ENCODE measurements at regions not wholly inside any gene's neighbourhood (a gene's known extent, or its start where the extent isn't known, plus 50 kb on each side); places are given as distances from the start of the nearest gene placed in this dataset.

- no peak for TF ChIP-seq MXI1 (conservative IDR thresholded peaks at IDR 0.05; ENCODE audit: poor library complexity, severe bottlenecking)
- TF ChIP-seq CTCF (IDR thresholded peaks at IDR 0.05; ENCODE audit: poor library complexity, severe bottlenecking), result no peak
- TF ChIP-seq RAD21 (conservative IDR thresholded peaks at IDR 0.05), result no peak
- no peak for TF ChIP-seq EZH2 (IDR thresholded peaks at IDR 0.05; ENCODE audit: borderline replicate concordance, insufficient read depth, low read length, poor library complexity, severe bottlenecking)
- no peak for TF ChIP-seq EP300 (conservative IDR thresholded peaks at IDR 0.05; ENCODE audit: poor library complexity, severe bottlenecking)
- TF ChIP-seq POLR2AphosphoS5 (IDR thresholded peaks at IDR 0.05), result no peak
- TF ChIP-seq SMC3 (conservative IDR thresholded peaks at IDR 0.05; ENCODE audit: poor library complexity), result no peak
- no peak for TF ChIP-seq TAF1 (IDR thresholded peaks at IDR 0.05; ENCODE audit: low read depth)
- no peak for TF ChIP-seq REST (IDR thresholded peaks at IDR 0.05; ENCODE audit: borderline replicate concordance)
- Histone ChIP-seq H3K4me3 (ENCODE audit: low read length) (no peak overlapping the region), H3K4me2 (ENCODE audit: low read length) (no peak overlapping the region), H3F3A (ENCODE audit: insufficient read depth, low read length, poor library complexity, severe bottlenecking) (no peaks in the 10 kb centered on the region), H3K79me2 (replicated peaks; ENCODE audit: insufficient read depth, low read length) (no peaks in the 10 kb centered on the region), H3K27ac (ENCODE audit: low read length) (no peak overlapping the region), H3K36me3 (ENCODE audit: insufficient read depth, low read length) (no peaks in the 10 kb centered on the region), H3K27me3 (ENCODE audit: insufficient read depth, low read depth, low read length) (no peaks in the 10 kb centered on the region), H3K9me3 (ENCODE audit: low read length) (no peaks in the 10 kb centered on the region), H3K9ac (ENCODE audit: low read length) (no peak overlapping the region), H2AFZ (ENCODE audit: low read depth, low read length) (no peak overlapping the region), H4K20me1 (ENCODE audit: insufficient read depth) (no peaks in the 10 kb centered on the region), H3K9me2 (ENCODE audit: insufficient read depth, low read length) (no peaks in the 10 kb centered on the region)
These were observed 390.2 kb downstream of the HDGFL1 start for GRCh38 chr6:22959571-22959970.

- H3K4me2 ChIP-seq (ENCODE audit: low read length), result no peak overlapping the region
- H3K9me2 ChIP-seq (ENCODE audit: insufficient read depth, low read length), result no peaks in the 10 kb centered on the region
- no peak overlapping the region for H3K9ac ChIP-seq (ENCODE audit: low read length)
- no peaks in the 10 kb centered on the region for H3F3A ChIP-seq (ENCODE audit: insufficient read depth, low read length, poor library complexity, severe bottlenecking)
- no peaks in the 10 kb centered on the region for H3K9me3 ChIP-seq (ENCODE audit: low read length)
- no peaks in the 10 kb centered on the region for H3K36me3 ChIP-seq (ENCODE audit: insufficient read depth, low read length)
- no peak overlapping the region for H2AFZ ChIP-seq (ENCODE audit: low read depth, low read length)
- H3K27me3 ChIP-seq (ENCODE audit: insufficient read depth, low read depth, low read length), result no peaks in the 10 kb centered on the region
- no peak overlapping the region for H3K27ac ChIP-seq (ENCODE audit: low read length)
- no peak for TF ChIP-seq EP300 (conservative IDR thresholded peaks at IDR 0.05; ENCODE audit: poor library complexity, severe bottlenecking)
- TF ChIP-seq RAD21 (conservative IDR thresholded peaks at IDR 0.05), result no peak
- no peak for TF ChIP-seq MXI1 (conservative IDR thresholded peaks at IDR 0.05; ENCODE audit: poor library complexity, severe bottlenecking)
- no peak for TF ChIP-seq EZH2 (IDR thresholded peaks at IDR 0.05; ENCODE audit: borderline replicate concordance, insufficient read depth, low read length, poor library complexity, severe bottlenecking)
- no peak for TF ChIP-seq SMC3 (conservative IDR thresholded peaks at IDR 0.05; ENCODE audit: poor library complexity)
- no peak for TF ChIP-seq POLR2AphosphoS5 (IDR thresholded peaks at IDR 0.05)
- no peak for TF ChIP-seq REST (IDR thresholded peaks at IDR 0.05; ENCODE audit: borderline replicate concordance)
- no peak for TF ChIP-seq CTCF (IDR thresholded peaks at IDR 0.05; ENCODE audit: poor library complexity, severe bottlenecking)
- no peak for TF ChIP-seq TAF1 (IDR thresholded peaks at IDR 0.05; ENCODE audit: low read depth)
- H4K20me1 ChIP-seq (ENCODE audit: insufficient read depth), result no peaks in the 10 kb centered on the region
- H3K79me2 ChIP-seq (replicated peaks; ENCODE audit: insufficient read depth, low read length), result no peaks in the 10 kb centered on the region
- H3K4me3 ChIP-seq (ENCODE audit: low read length), result no peak overlapping the region
These were observed 395.0 kb downstream of the HDGFL1 start for GRCh38 chr6:22964334-22964733.

All from neural cell (in vitro differentiated cells).